ENCODE measurements at regions not wholly inside any gene's neighbourhood (a gene's known extent, or its start where the extent isn't known, plus 50 kb on each side); places are given as distances from the start of the nearest gene placed in this dataset.

- DNase-seq = no peak
Measured at GRCh38 chr9:88800329-88800682, 191.0 kb upstream of the S1PR3 start.

- no peak for DNase-seq
Measured at GRCh38 chr9:88801214-88801796, 190.0 kb upstream of the S1PR3 start.

GRCh38 chr9:88802533-88802932 lies 188.7 kb upstream of the S1PR3 start:
- no peak for DNase-seq

GRCh38 chr9:88803546-88804253 lies 187.6 kb upstream of the S1PR3 start:
- DNase-seq = peak; percentile 74

- DNase-seq = no peak
Measured at GRCh38 chr9:88804254-88804596, 187.0 kb upstream of the S1PR3 start.

- DNase-seq = no peak
Measured at GRCh38 chr9:88805217-88805943, 185.9 kb upstream of the S1PR3 start.

GRCh38 chr9:88807426-88807825 lies 183.8 kb upstream of the S1PR3 start:
- DNase-seq = no peak

GRCh38 chr9:88808019-88808656 lies 183.1 kb upstream of the S1PR3 start:
- DNase-seq = peak; percentile 56

GRCh38 chr9:88808761-88809354 lies 182.4 kb upstream of the S1PR3 start:
- no peak for DNase-seq

- DNase-seq = peak; percentile 49
Measured at GRCh38 chr9:88809355-88810161, 181.7 kb upstream of the S1PR3 start.

GRCh38 chr9:88810826-88811225 lies 180.4 kb upstream of the S1PR3 start:
- DNase-seq = no peak

- no peak for DNase-seq
Measured at GRCh38 chr9:88811511-88811910, 179.8 kb upstream of the S1PR3 start.

GRCh38 chr9:88812938-88813637 lies 178.2 kb upstream of the S1PR3 start:
- no peak for DNase-seq

GRCh38 chr9:88813638-88814209 lies 177.5 kb upstream of the S1PR3 start:
- no peak for DNase-seq

GRCh38 chr9:88814577-88814976 lies 176.7 kb upstream of the S1PR3 start:
- DNase-seq = peak; percentile 93

- peak; percentile 80 for DNase-seq
Measured at GRCh38 chr9:88816141-88816540, 175.1 kb upstream of the S1PR3 start.

- no peak for DNase-seq
Measured at GRCh38 chr9:88816591-88816990, 174.7 kb upstream of the S1PR3 start.

- peak; percentile 39 for DNase-seq
Measured at GRCh38 chr9:88817628-88818027, 173.6 kb upstream of the S1PR3 start.

- DNase-seq = peak; percentile 86
Measured at GRCh38 chr9:88818495-88819201, 172.6 kb upstream of the S1PR3 start.

- no peak for DNase-seq
Measured at GRCh38 chr9:88819476-88819875, 171.8 kb upstream of the S1PR3 start.

- no peak for DNase-seq
Measured at GRCh38 chr9:88820055-88820454, 171.2 kb upstream of the S1PR3 start.

All from fibroblast of skin of right quadriceps (primary cell).